ENCODE measurements at regions not wholly inside any gene's neighbourhood (a gene's known extent, or its start where the extent isn't known, plus 50 kb on each side); places are given as distances from the start of the nearest gene placed in this dataset.
A peak's percentile ranks its signal among the peaks of the same experiment; 100 is the strongest.

- Histone ChIP-seq H3K9me3 (replicated peaks; ENCODE audit: control insufficient read depth, insufficient read depth, low read depth, low read length) (no peaks in the 10 kb centered on the region), H3K4me1 (replicated peaks in 1 of 2; ENCODE audit: control insufficient read depth in 2 of 2, insufficient read depth in 2 of 2, low read length in 2 of 2) (no peaks in the 10 kb centered on the region; a peak in 2 of 5 replicates), H3K27me3 (ENCODE audit: control insufficient read depth in 2 of 2, insufficient read depth in 2 of 2, low read length in 2 of 2) (peaks cover 7 to 33% of the 10 kb centered on the region in 2 experiments), H3K9ac (ENCODE audit: insufficient read depth in 1 of 2, low read depth in 2 of 2, low read length in 2 of 2) (no peak overlapping the region), H3K36me3 (ENCODE audit: control insufficient read depth, insufficient read depth, low read length) (no peaks in the 10 kb centered on the region), H3K9me1 (ENCODE audit: control insufficient read depth, insufficient read depth, low read length) (no peaks in the 10 kb centered on the region), H4K20me1 (replicated peaks; ENCODE audit: control insufficient read depth, insufficient read depth, low read length) (no peaks in the 10 kb centered on the region), H3K4me2 (ENCODE audit: insufficient read depth, low read length) (no peak overlapping the region), H3K27ac (ENCODE audit: extremely low read depth, low read depth, low read length) (no peak overlapping the region), H3K4me3 (no peak overlapping the region), H3K79me2 (ENCODE audit: control insufficient read depth, insufficient read depth, low read length) (no peaks in the 10 kb centered on the region), H2AFZ (ENCODE audit: low read depth, low read length) (no peak overlapping the region)
- TF ChIP-seq CREB3L1 (IDR thresholded peaks at IDR 0.05; ENCODE audit: borderline replicate concordance, low read depth) (no peak), MAZ (CRISPR knock-in tag; conservative IDR thresholded peaks at IDR 0.05 in 1 of 2, IDR thresholded peaks at IDR 0.05 in 1 of 2) (no peak), ZNF431 (CRISPR knock-in tag; IDR thresholded peaks at IDR 0.05) (peak; percentile 74; the same call in 1 of the 2 replicates), TAL1 (IDR thresholded peaks at IDR 0.05) (no peak), ZBTB40 (IDR thresholded peaks at IDR 0.05) (no peak), ZBTB40 (CRISPR knock-in tag; IDR thresholded peaks at IDR 0.05) (no peak), HMGXB4 (CRISPR knock-in tag; IDR thresholded peaks at IDR 0.05) (no peak)
- ATAC-seq: no peak
- no peak for DNase-seq (ENCODE audit: extremely low read depth in 1 of 4, low spot score in 3 of 4)
- in situ Hi-C loops (cut with MboI) (no loop called here), intact Hi-C loops (cut with micrococcal nuclease) (no loop called here)
- ChIA-PET CTCF (ENCODE audit: low intra/inter-chr PET ratio) (no interaction called here), POLR2A (interaction anchor here (1.0 to 2.4 kb wide), 2 partner anchors 10 to 24 kb away, joined by 4 to 10 read pairs; no protein-coding TSS in a partner anchor)
- no peak for FAIRE-seq
- 0% methylated on average over 5 of the region's 5 CpGs for WGBS (ENCODE audit: insufficient coverage, low coverage, missing lambda C conversion rate)
- no TSS peak for BruUV-seq (replicated peaks)
These were observed 338.2 kb upstream of the TNRC6C start for GRCh38 chr17:77620282-77620681.
